HG03097 (cell line): ENCODE measurements at regions not wholly inside any gene's neighbourhood (a gene's known extent, or its start where the extent isn't known, plus 50 kb on each side); places are given as distances from the start of the nearest gene placed in this dataset.

ENCODE experiments used
- ATAC-seq: cut with Tn5 transposase; IDR thresholded peaks from one replicate; pipeline ENCODE4 v1.9.1; 2021; ENCODE audit not compliant: unreplicated experiment, low FRiP score

DNA sequence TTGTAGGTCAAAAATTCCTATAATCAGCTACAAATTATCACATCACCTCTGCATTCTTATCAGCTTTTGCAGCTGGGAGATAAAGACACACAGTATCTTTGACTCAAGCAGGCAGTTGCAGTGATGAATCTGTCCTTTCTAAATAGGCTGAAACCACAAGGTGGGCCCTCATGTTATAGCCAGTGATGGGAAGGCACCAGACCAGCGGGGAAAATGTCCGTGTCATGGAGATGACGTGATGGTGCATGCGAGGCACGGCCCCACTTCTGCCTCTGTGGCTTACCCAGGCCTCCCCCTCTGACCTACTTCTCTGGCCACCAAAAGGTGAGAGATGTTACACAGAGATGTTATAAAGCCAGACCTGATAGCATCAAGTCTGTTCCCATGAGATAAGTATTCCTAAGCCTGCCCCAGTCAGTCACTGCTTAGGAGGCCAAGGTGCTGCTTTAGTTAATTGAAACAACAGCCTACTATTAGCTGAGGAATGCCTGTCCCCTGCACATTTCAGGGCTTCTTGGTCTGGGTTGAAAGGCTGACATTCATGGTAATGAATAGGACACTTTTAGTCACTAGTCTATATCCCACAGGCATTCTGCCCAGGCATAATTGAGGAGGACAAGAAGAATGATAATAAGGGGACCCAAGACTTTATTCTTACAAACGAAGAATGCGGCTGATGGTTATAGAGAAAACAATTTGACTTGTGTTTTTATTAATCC lies 327.9 kb downstream of the LPIN1 start:
- no peak for ATAC-seq

DNA sequence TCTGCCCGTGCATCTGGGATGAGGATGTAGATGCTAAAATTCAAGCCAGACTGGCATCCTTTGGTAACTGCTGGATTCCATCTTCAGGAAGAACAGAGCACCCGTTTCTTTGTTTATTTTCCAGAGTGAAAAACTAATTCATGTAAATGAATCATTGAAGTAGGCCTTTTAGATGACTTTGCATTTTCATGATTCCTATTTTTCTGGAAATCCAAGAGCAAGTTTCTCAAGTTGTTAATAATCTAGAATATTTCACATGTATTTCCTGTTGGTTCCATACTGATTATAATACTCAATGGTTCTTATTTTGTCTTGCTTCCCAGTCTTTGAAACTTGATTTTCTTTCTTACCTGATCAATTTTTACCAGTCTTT lies 328.4 kb downstream of the LPIN1 start:
- no peak for ATAC-seq

DNA sequence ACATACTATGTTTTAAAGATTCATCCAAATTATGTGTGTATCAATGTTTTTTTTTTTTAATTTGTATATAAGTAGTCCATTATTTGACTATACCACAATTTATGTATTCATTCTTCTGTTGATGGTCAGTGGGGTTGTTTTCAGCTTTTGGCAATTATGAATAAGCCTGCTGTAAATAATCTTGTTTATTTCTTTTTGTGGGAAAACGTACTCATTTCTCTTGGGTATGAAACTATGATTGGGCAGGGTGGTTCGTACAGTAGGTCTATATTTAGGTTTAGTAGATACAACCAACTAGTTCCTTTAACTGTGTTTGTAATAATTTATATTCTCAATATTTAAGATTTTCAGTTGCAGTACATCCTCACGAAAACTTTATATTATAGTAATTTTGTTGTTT lies 329.2 kb downstream of the LPIN1 start:
- ATAC-seq: no peak

DNA sequence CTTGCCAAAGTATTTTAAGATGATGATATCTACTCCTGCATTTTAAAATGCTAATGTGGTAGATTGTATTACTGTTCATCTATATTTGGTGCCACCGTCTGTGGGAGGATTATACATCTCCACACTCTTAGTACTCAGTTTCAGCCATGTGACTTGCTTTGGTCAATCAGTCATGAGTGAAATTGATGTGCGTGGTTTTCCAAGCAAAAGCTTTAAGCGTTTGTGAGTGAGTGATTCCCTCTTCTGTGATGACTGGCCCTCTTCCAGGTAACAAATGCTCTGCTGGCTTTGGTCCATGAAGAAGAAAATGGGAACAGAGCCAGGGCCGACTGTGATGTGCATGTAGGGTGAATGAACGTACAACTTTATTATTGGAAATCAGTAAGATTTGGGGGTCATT lies 330.4 kb downstream of the LPIN1 start:
- no peak for ATAC-seq

DNA sequence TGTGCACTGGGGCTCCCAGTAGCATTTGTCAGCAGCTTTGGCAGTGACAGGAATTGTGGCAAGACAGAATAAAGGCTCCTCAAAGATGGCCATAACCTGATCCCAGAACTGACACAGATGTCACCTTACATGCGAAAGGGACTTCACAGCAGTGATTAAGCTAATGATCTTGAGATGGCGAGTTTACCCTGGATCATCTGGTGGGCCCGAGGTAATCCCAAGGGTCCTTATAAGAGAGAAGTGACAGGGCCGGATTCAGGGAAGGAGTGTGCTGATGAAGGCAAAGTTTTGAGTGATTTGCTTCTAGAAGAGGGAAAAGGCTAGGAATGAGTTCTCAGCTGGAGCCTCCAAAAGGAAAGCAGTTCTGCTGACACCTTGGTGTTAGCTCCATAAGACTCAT lies 333.9 kb downstream of the LPIN1 start:
- ATAC-seq: no peak

DNA sequence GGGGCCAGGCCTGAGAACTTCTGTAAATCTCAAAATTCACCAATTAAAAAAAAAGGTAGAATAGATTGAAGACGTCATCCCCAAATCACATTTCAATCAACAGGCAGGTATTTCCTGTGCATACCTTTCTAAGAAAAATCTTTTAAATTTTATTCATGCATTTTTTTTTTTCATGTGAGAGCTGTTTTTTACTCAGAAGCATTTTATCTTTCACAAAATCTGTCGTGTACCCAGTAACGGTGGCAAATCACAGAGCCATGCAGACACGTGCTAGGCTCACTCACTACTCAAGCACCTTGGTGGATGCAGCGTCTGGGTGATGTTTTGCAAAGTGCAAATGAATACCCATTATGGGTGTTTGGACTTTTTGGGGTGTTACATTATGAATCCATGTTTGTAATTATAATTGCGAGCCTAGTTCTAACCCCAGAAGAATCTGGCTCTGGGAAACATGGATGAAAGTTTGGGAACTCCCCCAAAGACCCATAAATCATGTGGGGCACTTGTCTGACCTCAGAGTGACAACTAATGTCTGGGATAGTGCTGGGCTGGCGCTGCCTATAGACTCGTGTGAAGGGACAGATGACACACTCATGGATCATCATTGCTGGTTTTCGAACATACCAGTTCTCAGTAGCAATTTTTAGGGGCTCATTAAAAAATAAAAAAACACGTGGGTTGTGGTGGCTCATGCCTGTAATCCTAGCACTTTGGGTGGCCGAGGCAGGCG lies 335.2 kb downstream of the LPIN1 start:
- no peak for ATAC-seq

DNA sequence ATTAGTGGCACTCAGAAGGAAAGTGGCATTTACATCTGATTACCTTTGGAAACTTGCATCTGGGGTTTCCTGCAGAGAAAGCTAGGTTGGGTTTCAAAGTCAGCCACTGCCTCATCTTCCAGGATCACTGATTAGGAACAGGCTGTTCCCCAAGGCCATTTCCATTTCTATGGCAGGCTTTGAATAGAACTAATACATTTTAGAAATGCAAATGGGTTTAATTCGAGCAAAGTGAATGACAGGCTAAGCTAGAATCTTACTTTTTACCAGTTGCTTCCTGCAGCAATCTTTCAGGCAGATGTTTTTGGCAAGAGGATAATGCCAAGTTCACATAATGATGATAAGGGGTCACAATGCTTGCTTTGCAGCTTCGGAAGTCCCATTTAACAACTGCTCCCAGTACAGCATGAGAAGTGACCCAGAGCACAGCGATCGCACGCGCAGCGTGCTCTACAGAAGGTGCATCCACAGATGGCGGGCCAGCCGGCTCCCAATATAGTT lies 336.7 kb downstream of the LPIN1 start:
- ATAC-seq: no peak

DNA sequence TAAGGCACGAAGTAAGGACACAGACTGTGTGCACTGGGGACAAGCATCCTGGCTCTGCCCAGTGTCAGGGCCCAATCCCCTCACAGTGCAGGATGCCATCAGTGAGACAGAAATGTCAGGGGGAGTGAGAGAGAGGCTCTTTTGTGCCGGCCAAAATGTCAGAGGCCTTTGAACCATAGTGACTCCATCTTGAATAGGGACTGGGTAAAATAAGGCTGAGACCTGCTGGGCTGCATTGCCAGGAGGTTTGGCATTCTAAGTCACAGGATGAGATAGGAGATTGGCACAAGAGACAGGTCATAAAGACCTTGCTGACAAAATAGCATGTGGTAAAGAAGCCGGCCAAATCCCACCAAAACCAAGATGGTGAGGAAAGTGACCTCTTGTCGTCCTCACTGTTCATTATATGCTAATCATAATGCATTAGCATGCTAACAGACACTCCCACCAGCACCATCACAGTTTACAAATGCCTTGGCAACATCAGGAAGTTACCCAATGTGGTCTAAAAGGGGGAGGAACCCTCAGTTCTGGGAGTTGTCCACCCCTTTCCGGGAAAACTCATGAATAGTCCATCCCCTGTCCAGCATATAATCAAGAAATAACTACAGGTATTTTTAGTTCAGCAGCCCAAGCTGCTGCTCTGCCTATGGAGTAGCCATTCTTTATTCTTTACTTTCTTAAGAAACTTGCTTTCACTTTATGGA lies 337.4 kb downstream of the LPIN1 start:
- ATAC-seq: no peak

DNA sequence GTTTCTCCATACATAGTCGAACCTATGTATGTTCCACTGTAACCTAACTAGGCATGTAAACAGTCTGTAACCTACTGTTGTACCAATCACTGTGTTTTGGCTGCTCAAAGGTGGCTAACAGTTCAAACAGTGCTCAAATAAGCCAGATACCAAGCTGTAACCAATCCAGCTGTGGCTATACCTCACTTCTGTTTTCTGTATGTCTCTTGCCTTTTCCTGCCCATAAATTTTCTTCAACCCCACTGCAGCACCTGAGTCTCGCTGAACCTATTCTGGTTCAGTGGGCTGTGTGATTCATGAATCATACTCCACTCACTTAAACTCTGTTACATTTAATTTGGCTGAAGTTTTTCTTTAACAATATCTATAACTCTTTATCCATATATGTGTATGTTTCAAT lies 340.7 kb downstream of the LPIN1 start:
- ATAC-seq: no peak

DNA sequence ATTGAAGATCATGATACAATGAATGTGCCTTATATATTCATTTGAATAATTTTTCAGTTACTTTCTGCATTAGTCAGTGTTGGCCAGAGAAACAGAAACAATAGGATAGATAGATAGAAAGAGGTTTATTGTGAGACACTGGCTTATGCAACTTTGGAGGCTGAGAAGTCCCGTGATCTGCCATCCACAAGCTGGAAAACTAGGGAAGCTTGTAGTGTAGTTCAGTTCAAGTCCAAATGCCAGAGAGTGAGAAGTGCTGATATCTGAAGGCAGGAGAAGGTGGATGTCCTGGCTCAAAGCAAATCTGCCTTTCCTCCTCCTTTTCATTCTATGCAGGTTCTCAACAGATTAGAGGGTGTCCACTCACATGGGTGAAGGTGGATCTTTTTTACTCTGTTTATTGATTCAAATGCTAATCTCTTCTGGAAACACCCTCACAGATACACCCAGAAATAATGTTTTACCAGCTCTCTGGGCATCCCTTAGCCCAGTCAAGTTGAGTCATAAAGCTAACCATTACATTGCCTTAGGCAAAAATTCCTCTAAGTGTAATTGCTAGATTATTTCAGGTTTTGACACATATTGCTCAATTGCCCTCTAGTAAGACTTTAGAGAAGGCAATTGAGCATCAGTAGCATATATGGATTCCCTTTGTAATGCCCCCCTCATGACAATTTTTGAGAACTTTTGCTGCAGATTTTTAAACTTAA lies 341.4 kb downstream of the LPIN1 start:
- no peak for ATAC-seq

DNA sequence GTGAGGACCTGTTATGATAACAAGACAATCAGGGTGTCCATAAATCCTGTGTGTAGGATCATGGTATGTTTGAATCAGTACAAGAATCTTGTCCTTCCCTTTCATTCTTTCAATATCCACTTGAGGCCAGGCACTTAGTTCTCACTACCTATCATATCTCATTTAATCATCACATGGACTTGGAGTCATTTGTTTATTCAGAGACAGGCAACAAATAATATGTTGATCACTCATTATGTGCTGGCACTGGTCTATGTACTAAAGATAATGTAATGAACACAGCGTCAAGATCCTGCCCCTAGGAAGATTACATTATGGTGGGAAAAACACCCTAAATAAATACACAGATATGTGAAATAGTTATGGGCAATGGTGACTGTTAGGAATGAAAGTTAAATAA lies 342.6 kb downstream of the LPIN1 start:
- ATAC-seq: no peak

DNA sequence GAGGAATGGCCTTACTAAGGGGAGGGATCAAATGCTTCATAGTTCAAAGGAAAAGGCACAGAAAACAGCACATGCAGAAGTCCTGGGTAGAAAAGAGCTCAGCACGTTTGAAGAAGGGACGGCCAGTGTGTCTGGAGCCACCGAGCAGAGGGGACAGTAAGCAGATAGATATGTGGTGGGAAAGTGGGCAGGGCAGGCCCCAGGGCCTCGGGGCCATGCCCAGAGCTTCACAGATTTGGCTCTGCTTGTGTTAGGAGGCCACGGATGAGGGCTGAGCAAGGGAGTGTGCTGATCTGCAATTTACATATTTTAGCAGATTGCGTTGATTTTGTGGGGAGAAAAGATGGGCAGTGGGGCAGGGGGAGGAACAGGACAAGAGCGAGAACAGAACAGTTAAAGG lies 343.1 kb downstream of the LPIN1 start:
- no peak for ATAC-seq

DNA sequence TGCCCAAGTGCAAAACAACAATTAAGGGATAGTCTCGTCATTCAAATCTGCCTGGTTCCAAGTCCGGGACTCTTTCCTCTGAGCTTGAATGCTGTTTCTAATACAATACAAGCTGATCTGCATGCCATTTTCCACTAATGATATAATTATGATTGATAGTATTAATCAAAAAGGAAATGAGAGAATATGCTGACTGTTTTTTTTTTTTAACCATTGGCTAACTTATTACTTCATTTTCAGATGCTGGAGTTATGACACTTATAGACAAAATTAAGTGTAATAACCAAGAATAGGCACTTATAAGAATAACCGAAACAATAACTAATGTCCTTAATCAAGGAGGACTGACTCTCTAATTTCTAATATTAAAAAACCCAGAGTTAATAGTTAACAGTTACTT lies 343.6 kb downstream of the LPIN1 start:
- ATAC-seq: no peak

DNA sequence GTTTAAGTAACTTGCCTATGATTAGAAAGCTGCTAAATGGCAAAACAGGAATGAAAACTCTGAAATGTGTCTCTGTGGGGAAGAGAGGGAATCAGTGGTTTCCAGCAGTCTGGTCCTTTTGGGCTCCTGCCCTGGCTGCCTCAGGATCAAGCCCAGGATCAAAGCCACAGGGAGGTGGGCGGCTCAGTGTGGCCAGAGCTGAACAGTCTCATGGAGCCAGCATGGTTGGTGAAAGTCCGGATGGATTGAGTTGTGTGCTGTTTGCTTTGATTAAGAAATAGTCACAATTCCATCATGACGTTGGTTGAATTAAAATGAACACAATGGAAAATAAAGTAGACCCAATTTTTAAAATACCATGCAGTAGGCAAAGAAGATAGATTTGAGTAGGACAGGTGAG lies 344.2 kb downstream of the LPIN1 start:
- ATAC-seq: no peak

DNA sequence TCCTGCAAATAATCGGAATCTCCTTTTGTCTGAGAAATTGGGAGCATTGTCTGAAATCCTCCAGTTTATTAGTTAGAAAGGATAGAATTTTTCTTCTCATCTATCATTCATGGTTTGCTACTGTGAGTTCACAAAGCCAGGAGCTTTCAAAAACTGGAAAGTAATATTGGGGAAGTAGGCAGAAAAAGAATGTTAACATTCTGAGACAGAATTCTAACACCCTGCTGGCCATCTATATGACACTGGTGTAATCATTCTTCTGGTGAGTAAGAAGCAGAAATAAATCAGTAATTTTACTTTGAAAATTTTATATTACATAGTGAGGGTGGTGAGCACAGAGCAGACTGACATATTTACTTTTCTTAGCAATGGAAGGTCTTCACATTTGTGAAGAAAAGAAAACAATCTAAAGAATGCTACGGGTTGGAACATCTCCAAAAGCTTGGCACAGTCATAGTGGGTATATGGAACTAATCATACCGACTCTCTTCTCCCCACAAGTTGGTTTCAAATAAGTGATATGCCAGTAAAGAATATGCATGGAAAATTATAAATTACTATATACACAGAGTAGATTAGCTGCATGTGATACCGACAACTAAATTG lies 344.9 kb downstream of the LPIN1 start:
- ATAC-seq: no peak

DNA sequence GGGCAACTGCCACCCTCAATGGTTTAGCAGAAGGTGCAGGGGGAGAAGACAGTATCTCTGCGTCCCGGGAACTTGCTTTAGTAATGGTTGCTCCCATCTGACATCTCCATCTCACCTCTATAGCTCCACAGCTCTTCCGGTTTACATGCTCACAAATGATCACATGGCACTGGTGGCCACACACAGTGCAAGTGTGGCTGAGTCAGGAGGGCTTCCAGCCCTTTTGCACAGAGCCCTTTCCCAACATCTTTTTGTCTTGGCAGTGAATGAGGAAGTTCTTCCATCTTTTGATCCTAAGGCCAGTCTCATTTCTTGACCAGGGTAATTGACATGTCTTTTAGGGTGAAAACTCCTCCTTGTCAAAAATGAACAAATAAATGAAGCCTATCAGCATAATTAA lies 347.7 kb downstream of the LPIN1 start:
- ATAC-seq: no peak

DNA sequence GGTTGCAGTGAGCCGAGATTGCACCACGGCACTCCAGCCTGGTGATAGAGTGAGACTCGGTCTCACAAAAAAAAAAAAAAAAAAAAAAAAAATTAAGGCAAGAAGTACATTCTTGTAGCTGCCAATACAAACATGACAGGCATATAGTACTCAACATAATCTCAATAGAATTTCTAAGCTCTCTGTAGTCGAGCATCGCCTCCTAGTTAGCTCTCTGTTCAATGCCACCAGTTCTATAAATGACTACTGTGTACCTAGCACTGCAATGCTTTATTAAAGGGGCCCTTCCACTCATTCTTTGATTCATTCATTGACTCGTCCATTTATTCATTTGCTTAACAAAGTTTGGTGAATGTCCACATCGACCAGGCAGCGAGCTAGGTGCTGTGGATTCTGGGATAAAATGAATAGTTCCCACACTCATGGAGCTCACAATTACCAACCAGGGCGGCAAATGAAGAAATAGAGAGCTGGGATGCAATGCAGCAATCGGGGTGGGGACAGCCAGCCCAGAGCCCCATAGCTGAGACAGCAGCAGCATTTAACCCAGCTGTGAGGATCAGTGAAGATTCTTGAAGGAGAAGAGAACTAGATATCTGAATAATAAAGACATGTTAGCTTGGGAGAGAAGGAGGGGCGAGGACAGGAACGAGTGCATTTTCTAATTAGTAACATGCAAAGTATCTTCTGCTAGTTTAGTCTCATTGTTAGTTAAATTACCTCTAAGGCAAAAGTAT lies 349.8 kb downstream of the LPIN1 start:
- no peak for ATAC-seq

DNA sequence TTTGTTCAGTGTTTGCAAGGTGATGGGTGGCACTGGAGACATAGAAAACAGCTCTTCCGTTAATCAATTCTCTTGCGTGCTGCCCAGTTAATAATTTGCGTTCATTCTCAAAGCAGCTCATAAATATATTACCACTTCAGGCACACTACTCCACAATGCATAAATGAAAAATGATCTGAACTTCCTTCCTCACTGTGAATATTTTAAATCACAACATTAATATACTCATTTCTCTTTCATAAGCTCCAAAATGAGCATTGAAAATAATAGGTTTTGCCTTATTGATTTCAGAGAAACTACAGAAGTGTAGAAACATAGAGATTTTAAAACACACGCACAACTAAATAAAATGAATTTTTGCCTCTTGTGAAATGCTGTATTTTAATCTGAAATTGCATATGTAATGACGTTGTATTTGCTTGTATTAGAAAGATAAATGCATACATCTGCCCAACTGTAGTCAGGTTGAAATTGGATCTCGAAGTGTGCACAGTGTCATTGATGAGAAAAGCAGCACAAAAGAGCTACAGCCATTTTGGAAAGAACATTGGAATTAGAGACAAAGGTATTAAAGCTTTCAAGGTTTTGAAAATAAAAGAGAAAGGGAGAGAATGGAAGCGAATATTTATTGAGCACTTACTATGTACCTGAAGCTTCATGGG lies 350.5 kb downstream of the LPIN1 start:
- ATAC-seq: no peak

DNA sequence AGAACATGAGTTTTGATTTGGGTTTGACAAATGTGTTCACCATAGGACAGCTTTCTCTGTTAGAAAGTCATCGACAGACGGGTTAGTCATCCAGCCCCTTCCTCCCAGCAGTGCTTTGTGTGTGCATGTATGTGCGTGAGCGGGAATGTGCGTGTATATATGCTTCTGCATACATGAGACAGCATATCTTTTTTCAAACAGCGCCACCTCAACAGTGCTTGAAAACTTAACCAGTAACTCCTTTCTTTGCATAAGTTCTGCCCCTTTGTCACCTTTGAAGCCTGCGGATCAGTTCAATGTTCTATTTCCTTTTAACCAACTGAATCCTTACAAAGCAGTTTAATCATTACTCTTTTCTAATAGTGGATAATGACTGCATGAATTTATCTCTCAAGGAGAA lies 351.4 kb downstream of the LPIN1 start:
- ATAC-seq: no peak
